Esophagus muscularis mucosa (tissue), 4 donors: ENCODE measurements at regions not wholly inside any gene's neighbourhood (a gene's known extent, or its start where the extent isn't known, plus 50 kb on each side); places are given as distances from the start of the nearest gene placed in this dataset.

ENCODE experiments used
- DNase-seq: peaks from one replicate; pipeline ENCODE4 v3.0.0-alpha.2; 2017; ENCODE audit errors: extremely low spot score
- H3K27ac ChIP-seq, 4 donors: fragments of 200-600 bp; sonication (generic); replicated peaks in 1 of 4; 1 replicate in 3 of 4; 2 replicates in 1 of 4; pipeline ENCODE4 v1.5.1; 2016 to 2019; ENCODE audit warnings: mild to moderate bottlenecking in 1 of 4
- H3K27me3 ChIP-seq, 4 donors: fragments of 200-600 bp; sonication (generic); one replicate each; pipeline versions ENCODE4 v1.5.1 to v1.6.0; 2016 to 2019
- H3K36me3 ChIP-seq, 4 donors: fragments of 200-600 bp; sonication (generic); one replicate each; pipeline ENCODE4 v1.5.1; 2016 to 2019
- H3K4me1 ChIP-seq, 4 donors: fragments of 200-600 bp; sonication (generic); one replicate each; pipeline ENCODE4 v1.5.1; 2016 to 2019
- H3K4me3 ChIP-seq, 4 donors: fragments of 200-600 bp; sonication (generic); 1 replicate in 2 of 4; 2 replicates in 2 of 4; pipeline ENCODE4 v1.5.1; 2016 to 2019; ENCODE audit warnings: mild to moderate bottlenecking in 4 of 4, moderate library complexity in 1 of 4
- H3K9me3 ChIP-seq, 4 donors: fragments of 200-600 bp; sonication (generic); 1 replicate in 3 of 4; 2 replicates in 1 of 4; pipeline ENCODE4 v1.5.1; 2016 to 2019
- CTCF ChIP-seq, 3 experiments: fragments of 200-600 bp in 2 of 3; fragments of 450-650 bp in 1 of 3; sonication (generic) in 2 of 3; IDR thresholded peaks; one replicate each; pipeline ENCODE4 v1.5.1; 2017 to 2019; ENCODE audit warnings: antibody characterized with exemption in 3 of 3, mild to moderate bottlenecking in 2 of 3, moderate library complexity in 1 of 3
- EP300 ChIP-seq: sonication (generic); formaldehyde crosslinking; IDR thresholded peaks from one replicate; pipeline ENCODE4 v1.6.1; 2017; ENCODE audit warnings: antibody characterized with exemption
- POLR2A ChIP-seq: fragments of 450-650 bp; IDR thresholded peaks from one replicate; pipeline ENCODE4 v1.6.1; 2017; ENCODE audit warnings: antibody characterized with exemption, moderate library complexity, mild to moderate bottlenecking, low read depth
- POLR2AphosphoS5 ChIP-seq, 2 donors: sonication (generic); formaldehyde crosslinking; IDR thresholded peaks; one replicate each; pipeline ENCODE4 v1.6.1; 2017; ENCODE audit warnings: antibody characterized with exemption in 2 of 2
- WGBS: methylation state at CpG from one replicate; pipeline ENCODE4 v1.1.5; 2018; 5-methylcytosine and 5-hydroxymethylcytosine counted together
- intact Hi-C: fragments of 100-400 bp; cut with DNase I; formaldehyde crosslinking; loops from one replicate; pipeline ENCODE4 v1.15.1; 2023

- intact Hi-C loops, result no loop called here
Measured at GRCh38 chr12:114209861-114210260, 196.1 kb downstream of the TBX5 start.

GRCh38 chr12:114206525-114206924, 199.4 kb downstream of the TBX5 start:
- no peaks in the 10 kb centered on the region for H3K9me3 ChIP-seq
- no peak overlapping the region for H3K27ac ChIP-seq
- peaks cover 0 to 15% (median 0%) of the 10 kb centered on the region in 4 donors for H3K27me3 ChIP-seq
- no peaks in the 10 kb centered on the region for H3K4me1 ChIP-seq
- no peaks in the 10 kb centered on the region for H3K36me3 ChIP-seq
- TF ChIP-seq POLR2A (no peak), CTCF (IDR thresholded peaks at IDR 0.05) (no peak), POLR2AphosphoS5 (IDR thresholded peaks at IDR 0.05) (no peak), EP300 (no peak)
- DNase-seq, result no peak
- H3K4me3 ChIP-seq, result no peak overlapping the region
- intact Hi-C loops, result no loop called here

More at GRCh38 chr12:114209861-114210260, 196.1 kb downstream of the TBX5 start:
- Histone ChIP-seq H3K4me1 (no peaks in the 10 kb centered on the region), H3K36me3 (no peaks in the 10 kb centered on the region), H3K9me3 (no peaks in the 10 kb centered on the region), H3K27ac (no peak overlapping the region), H3K4me3 (no peak overlapping the region), H3K27me3 (peaks cover 0 to 8% (median 0%) of the 10 kb centered on the region in 4 donors)
- TF ChIP-seq EP300 (no peak), POLR2A (no peak), CTCF (IDR thresholded peaks at IDR 0.05) (no peak), POLR2AphosphoS5 (IDR thresholded peaks at IDR 0.05) (no peak)
- WGBS, result 91% methylated on average over 3 of the region's 3 CpGs
- DNase-seq, result no peak

GRCh38 chr12:114201794-114202193, 204.2 kb downstream of the TBX5 start:
- TF ChIP-seq POLR2A, result no peak
- no peak for TF ChIP-seq CTCF (IDR thresholded peaks at IDR 0.05)
- TF ChIP-seq POLR2AphosphoS5 (IDR thresholded peaks at IDR 0.05), result no peak
- TF ChIP-seq EP300, result no peak
- DNase-seq, result no peak
- Histone ChIP-seq H3K9me3 (peaks cover 0 to 11% (median 0%) of the 10 kb centered on the region in 4 donors), H3K27ac (no peak overlapping the region), H3K4me1 (no peaks in the 10 kb centered on the region), H3K27me3 (peaks cover 0 to 20% (median 0%) of the 10 kb centered on the region in 4 donors), H3K36me3 (no peaks in the 10 kb centered on the region), H3K4me3 (no peak overlapping the region)
- intact Hi-C loops, result no loop called here
- WGBS, result 72% methylated on average over 2 of the region's 2 CpGs

- 46% methylated on average over 3 of the region's 3 CpGs for WGBS
Measured at GRCh38 chr12:114194956-114195355, 211.0 kb downstream of the TBX5 start.

More at GRCh38 chr12:114194956-114195355, 211.0 kb downstream of the TBX5 start:
- Histone ChIP-seq H3K36me3 (no peaks in the 10 kb centered on the region), H3K4me1 (no peaks in the 10 kb centered on the region), H3K27ac (no peak overlapping the region), H3K27me3 (peaks cover 0 to 27% (median 0%) of the 10 kb centered on the region in 4 donors), H3K9me3 (peaks cover 0 to 12% (median 0%) of the 10 kb centered on the region in 4 donors), H3K4me3 (no peak overlapping the region)
- no peak for TF ChIP-seq CTCF (IDR thresholded peaks at IDR 0.05)
- no peak for TF ChIP-seq EP300
- TF ChIP-seq POLR2A, result no peak
- no peak for TF ChIP-seq POLR2AphosphoS5 (IDR thresholded peaks at IDR 0.05)
- intact Hi-C loops, result no loop called here
- no peak for DNase-seq
